OCI-LY1 (cell line): ENCODE measurements at regions not wholly inside any gene's neighbourhood (a gene's known extent, or its start where the extent isn't known, plus 50 kb on each side); places are given as distances from the start of the nearest gene placed in this dataset.

ENCODE experiments used
- EZH2 ChIP-seq: fragments of 200-600 bp; sonication (generic), shearing (Covaris generic); IDR thresholded peaks from 2 replicates; pipeline ENCODE4 v1.8.0; 2017; ENCODE audit warnings: borderline replicate concordance, mixed run types, mild to moderate bottlenecking, antibody characterized with exemption, low read length, moderate library complexity, mixed read lengths
- TF ChIP-seq, protein P1 (sequence below): fragments of 200-600 bp; sonication (generic), shearing (Covaris generic); IDR thresholded peaks from 2 replicates; pipeline ENCODE4 v1.5.1; 2017; ENCODE audit warnings: mild to moderate bottlenecking, antibody characterized with exemption, low read length, moderate library complexity, mixed read lengths

DNA sequence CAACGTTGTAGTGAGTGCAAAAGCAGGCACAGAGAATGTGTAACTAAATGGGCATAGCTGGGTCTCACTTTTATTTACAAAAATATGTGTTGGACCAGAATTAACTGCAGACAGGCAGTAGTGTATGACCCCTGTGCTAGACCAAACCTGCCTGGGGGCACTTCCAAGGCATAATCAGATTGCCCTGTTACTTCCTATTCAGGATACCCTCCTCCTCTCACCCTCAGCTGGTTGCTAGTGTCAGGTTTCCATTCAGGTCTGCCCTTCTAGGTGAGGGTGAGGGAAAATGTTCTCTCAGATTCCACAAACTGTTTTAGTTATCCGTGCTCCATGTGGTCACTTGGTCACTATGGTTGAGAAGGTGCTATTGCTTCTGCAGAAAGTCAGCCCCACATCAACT lies 387.3 kb downstream of the LMX1A start:
- TF ChIP-seq, protein P1, sequence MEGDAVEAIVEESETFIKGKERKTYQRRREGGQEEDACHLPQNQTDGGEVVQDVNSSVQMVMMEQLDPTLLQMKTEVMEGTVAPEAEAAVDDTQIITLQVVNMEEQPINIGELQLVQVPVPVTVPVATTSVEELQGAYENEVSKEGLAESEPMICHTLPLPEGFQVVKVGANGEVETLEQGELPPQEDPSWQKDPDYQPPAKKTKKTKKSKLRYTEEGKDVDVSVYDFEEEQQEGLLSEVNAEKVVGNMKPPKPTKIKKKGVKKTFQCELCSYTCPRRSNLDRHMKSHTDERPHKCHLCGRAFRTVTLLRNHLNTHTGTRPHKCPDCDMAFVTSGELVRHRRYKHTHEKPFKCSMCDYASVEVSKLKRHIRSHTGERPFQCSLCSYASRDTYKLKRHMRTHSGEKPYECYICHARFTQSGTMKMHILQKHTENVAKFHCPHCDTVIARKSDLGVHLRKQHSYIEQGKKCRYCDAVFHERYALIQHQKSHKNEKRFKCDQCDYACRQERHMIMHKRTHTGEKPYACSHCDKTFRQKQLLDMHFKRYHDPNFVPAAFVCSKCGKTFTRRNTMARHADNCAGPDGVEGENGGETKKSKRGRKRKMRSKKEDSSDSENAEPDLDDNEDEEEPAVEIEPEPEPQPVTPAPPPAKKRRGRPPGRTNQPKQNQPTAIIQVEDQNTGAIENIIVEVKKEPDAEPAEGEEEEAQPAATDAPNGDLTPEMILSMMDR: no peak
- no peak for TF ChIP-seq EZH2
